SU-DHL-6 (cell line): ENCODE measurements at regions not wholly inside any gene's neighbourhood (a gene's known extent, or its start where the extent isn't known, plus 50 kb on each side); places are given as distances from the start of the nearest gene placed in this dataset.

ENCODE experiments used
- EZH2phosphoT487 ChIP-seq: fragments of 200-600 bp; sonication (generic), shearing (Covaris generic); conservative IDR thresholded peaks from 2 replicates; pipeline ENCODE4 v1.6.1; 2018; ENCODE audit warnings: mild to moderate bottlenecking, antibody characterized with exemption, low read length, moderate library complexity, mixed read lengths
- TF ChIP-seq, protein P1 (sequence below): fragments of 200-600 bp; sonication (generic); IDR thresholded peaks from one replicate; pipeline ENCODE4 v1.5.1; 2017; ENCODE audit warnings: antibody characterized with exemption, mild to moderate bottlenecking, low read length, moderate library complexity; ENCODE audit not compliant: insufficient read depth, poor library complexity, severe bottlenecking

DNA sequence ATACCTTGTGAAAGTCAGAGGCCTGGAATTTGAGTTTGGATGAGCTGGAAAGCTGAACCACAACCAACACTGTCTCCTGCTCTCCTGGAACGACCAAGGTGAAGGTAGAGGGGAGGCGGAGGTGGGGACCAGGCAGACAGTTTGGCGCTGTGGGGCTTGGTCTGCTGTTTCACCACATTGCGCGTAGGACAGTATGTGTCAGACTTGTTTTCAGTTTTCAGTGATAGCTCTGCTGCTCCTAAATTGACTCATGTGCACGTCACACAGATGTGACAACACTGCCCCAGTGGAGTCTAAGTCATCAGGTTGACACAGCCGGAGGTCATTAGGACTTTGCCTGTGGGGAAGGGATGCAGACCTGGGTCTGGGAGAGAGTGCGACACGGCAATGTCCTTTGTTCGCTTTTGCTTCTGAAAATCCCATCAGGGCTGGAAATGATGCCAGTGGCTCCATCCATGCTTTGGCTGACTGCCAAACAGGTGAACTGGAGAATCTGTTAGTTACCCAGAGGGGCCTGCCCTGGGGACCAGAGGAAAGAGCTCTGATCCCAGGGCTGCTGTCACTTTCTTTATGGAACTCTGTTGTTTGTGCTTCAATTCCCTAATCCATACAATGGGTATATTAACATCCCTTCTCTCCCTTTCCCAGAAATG lies 255.5 kb downstream of the CDC5L start:
- TF ChIP-seq, protein P1, sequence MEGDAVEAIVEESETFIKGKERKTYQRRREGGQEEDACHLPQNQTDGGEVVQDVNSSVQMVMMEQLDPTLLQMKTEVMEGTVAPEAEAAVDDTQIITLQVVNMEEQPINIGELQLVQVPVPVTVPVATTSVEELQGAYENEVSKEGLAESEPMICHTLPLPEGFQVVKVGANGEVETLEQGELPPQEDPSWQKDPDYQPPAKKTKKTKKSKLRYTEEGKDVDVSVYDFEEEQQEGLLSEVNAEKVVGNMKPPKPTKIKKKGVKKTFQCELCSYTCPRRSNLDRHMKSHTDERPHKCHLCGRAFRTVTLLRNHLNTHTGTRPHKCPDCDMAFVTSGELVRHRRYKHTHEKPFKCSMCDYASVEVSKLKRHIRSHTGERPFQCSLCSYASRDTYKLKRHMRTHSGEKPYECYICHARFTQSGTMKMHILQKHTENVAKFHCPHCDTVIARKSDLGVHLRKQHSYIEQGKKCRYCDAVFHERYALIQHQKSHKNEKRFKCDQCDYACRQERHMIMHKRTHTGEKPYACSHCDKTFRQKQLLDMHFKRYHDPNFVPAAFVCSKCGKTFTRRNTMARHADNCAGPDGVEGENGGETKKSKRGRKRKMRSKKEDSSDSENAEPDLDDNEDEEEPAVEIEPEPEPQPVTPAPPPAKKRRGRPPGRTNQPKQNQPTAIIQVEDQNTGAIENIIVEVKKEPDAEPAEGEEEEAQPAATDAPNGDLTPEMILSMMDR = no peak
- no peak for TF ChIP-seq EZH2phosphoT487
